ENCODE measurements at regions not wholly inside any gene's neighbourhood (a gene's known extent, or its start where the extent isn't known, plus 50 kb on each side); places are given as distances from the start of the nearest gene placed in this dataset.
"Not testable (repeated sequence)": the region's sequence is repeated elsewhere in the genome, so short reads cannot be mapped to it uniquely, and the experiment has no call there.

DNA sequence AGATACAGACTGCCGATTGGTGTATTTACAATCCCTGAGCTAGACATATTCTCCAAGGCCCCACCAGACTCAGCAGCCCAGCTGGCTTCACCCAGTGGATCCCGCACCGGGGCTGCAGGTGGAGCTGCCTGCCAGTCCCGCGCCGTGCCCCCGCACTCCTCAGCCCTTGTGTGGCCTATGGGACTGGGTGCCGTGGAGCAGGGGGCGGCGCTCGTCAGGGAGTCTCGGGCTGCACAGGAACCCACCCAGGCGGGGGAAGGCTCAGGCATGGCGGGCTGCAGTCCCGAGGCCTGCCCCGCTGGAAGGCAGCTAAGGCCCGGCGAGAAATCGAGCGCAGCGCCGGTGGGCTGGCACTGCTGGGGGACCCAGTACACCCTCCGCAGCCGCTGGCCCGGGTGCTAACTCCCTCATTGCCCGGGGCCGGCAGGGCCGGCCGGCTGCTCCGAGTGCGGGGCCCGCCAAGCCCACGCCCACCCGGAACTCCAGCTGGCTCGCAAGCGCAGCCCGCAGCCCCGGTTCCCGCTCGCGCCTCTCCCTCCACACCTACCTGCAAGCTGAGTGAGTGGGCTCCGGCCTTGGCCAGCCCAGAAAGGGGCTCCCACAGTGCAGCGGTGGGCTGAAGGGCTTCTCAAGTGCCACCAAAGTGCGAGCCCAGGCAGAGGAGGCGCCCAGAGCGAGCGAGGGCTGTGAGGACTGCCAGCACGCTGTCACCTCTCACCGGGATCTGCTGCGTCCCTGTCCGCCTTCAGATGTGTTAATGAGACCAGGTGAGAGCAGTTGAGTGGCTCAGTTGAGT, 137.8 kb upstream of the LCORL start:
- not testable (repeated sequence) for TF ChIP-seq POLR2A, CTCF (IDR thresholded peaks at IDR 0.05)

Data from transverse colon (tissue), 3 donors.